ENCODE measurements at regions not wholly inside any gene's neighbourhood (a gene's known extent, or its start where the extent isn't known, plus 50 kb on each side); places are given as distances from the start of the nearest gene placed in this dataset.
"Not testable (repeated sequence)": the region's sequence is repeated elsewhere in the genome, so short reads cannot be mapped to it uniquely, and the experiment has no call there.

DNA sequence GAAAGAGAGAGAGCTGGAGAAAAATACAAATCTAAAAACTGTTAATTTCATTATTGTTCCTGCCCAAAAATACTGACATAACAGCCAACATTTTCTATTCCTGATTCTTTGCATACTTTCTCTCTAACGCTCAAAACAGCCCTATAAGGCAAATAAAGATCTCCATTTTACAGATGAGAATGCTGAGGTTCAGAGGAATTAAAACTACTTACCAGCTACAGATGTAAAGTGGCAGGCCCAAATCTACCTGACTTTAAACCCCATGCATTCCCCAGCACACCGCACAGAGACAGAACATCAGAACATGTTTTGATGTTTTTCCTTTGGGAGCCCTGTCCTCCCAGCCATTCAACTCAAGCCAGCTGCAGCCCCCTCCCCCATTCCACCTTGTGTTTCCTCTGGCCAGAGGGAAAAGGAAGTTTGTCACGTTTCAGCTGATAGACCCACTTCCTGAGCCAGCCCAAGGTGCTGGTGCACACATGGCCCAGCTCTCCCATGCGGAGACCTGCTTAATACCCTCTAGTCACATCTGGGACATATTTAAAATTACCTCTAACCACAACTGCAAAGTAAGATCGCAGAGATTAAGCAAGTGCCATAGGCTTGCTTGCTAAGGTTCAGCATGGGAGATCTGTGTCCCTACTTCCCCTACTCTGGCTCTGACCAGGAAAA lies 133.1 kb upstream of the NFIA start:
- no peak for DNase-seq

DNA sequence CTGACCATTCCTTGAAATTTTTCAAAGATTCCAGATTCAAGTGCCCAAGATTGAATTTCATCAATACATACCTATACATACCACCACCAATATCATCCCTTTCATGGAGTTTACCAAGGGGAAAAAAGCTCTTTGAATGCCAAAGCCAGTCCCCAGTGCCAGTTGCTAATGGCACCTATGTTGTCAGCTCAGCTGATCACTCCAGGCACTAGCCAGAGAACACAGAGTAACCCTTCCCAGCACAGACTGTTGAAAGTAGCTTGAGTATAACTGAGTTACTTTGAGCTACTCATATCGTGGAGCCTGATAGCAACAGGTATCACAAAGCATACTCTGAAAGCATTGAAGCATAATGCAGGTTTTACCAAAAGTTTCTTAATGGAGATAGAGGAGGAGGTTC lies 133.9 kb upstream of the NFIA start:
- no peak for DNase-seq

DNA sequence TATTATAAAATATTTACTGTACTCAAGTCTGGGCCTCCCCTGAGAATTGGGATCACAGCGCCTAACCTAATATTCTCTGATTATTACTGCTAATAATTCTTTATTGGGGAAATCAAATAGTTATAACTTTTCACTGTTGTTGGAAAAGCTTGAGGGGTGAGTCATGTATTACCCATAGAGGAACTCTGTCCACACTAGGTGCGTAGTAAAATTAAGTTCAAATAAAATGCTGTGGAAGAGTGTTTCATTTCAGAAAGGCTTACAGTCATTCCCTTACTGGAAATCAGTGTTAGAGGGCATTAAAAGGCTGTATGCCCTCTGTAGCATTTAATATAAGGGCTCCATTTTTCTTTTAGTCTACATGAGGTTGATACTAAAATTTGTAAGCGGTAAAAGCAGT lies 135.0 kb upstream of the NFIA start:
- no peak for DNase-seq

DNA sequence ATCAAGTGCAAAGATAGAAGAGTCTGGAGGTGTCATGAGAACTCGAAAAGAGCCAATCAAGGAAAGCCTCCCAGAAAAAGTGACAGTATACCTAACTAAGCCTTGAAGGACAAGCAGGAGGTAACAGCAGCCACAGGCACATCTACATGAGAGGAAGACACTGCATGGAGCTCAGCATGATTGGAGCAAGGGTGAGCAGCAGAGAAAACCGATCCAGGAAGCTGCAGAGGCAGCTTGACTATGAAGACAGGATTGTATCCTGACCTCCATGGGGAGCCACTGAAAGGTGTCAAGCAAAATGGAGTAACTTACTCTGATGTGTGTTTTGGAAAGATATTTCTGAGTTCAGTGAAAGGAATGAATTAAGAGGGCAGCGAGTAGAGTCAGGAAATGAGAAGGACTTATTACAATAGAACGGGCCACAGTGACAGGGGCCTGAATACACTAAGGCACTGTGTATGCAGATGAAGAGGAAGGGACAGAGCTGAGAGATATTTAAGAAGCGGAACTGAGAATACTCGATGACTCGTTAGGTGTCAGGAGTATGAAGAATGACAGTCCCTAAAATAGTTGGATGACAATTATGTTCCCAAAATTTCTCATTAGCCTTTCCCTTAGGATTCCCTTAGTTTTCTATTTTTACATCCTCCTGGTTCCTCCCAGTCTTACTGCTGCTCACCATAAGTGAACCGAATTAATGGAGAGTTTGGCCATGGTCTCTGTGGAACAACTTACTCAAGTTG lies 139.3 kb upstream of the NFIA start:
- no peak for DNase-seq

DNA sequence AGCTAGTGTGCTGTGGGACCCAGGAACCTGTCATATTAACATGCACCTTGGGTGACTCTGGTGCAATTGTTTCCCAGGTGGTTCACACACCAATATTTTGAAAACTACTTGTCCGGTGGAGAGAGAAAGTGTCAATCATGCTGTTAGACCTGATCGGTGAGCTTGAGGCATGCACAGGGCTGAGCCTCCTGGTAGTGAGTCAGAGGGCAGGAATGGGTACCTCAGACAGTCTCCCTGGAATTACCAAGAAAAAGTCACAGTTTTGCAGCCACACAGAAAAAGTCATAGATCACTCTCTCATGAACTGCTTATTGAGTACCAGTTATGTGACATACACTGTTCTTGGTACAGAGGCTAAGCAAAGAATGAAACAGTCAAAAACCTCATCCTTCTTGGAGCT lies 140.1 kb upstream of the NFIA start:
- DNase-seq: no peak

DNA sequence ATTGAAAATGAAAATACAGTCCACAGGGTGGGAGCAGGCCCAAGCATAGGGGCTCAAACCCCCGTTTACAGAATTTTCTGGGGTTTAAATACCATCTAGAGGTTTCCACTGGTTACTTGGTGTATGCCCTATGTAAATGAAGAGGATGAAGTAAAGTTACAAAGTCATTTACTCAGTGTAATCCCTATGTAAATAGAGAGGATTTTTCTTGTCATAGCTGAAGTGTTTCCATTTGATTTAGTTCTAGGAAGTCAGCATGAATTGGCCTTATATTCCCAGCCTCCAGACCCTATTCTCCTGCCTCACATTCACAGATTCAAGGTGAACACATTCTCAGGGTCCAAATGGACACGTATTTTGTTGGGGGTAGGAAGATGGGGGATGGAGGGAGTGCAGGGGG lies 141.7 kb upstream of the NFIA start:
- not testable (repeated sequence) for DNase-seq

DNA sequence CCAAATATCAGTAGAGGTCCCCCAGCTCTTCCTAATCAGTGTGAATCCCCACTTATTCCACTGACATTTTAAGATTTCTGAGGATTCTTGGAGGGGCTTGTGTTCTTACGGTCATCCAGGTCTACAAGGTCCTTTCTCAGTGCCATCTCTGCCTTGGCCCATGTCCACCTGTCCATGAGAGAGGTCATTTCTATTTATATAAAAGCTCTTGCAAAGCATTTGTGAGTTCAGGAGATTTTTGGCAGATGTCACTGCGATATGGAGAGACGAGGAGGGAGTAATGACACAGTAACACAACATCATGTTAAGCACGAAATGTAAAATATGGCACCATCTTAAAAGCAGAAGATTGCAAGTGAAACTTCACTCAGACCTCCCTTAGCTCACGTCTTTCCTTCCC lies 144.6 kb upstream of the NFIA start:
- no peak for DNase-seq

DNA sequence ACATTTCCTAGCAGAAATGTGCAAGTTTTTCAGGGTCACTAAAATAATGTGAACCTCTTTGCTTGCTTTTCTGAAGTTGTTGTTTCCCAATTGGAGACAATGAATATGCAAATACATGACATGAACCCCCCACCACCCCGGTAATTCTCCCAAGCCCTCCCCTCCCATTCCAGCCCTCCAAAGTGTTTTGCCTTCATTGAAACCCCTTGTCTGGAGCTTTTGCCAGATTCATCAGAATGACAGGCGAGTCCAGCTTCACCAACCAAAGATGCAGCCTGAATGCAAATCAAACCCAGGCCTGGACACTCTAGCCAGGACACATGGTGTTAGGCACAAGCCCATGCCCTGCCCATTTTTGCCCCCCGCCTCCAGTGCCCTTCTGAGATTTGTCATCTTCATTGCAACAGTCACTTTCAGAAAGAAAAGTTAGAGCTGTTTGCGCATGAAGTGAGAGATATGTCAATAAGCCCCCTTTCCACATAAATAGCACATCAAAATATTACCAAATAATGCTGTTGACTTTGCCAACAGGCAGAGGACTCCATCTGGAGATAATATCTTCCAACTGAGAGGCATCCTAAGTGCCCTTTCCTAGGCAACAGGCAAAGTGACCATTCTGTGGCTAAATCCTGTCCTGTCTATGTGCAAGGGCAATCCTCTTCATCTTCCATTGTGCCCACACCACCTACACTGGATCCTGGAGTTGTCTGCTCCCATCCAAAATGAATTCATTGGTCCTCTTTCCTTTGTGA lies 145.6 kb upstream of the NFIA start:
- no peak for DNase-seq

DNA sequence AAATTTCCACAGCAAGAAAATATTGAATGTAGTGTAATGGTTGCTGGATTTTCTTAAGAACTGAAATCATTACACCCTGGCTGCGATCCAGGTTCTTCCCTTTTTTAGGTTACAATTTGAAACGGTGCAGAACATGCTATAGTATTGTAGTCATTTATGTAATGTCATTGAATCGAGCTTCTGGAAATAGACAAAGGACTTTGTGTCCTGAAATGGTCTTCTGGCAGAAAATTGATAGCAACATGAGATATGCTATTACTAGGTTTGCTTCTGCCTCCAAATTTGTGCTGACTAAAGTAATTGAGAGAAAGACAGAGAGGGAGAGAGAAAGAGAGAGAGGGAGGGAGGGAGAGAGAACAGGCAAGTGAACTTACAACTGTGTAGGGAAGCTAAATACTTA lies 146.2 kb upstream of the NFIA start:
- peak; percentile 50 for DNase-seq

DNA sequence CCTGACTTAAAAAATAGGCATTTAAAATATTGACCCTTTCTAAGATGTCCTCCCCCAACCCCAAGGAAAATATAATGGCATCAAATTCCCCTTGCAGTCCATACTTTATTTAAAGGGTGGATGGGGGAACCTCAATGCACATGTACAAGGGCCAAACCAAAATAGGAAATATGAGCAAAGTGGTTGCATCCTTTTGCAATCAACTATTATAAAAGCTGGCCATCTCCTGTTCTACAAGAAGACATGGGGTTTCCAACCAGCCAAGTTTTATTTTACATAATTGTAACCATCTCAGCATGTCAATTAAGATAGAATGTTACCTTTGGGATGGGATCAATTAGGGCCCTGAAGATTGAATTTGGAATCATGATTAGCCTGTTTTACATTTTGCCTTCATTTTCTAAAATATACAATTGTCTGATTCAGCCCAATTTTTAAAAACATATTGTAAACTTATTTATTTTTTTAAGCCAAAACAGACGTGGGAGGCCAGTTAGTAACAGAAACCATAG lies 146.7 kb upstream of the NFIA start:
- DNase-seq: peak; percentile 26

DNA sequence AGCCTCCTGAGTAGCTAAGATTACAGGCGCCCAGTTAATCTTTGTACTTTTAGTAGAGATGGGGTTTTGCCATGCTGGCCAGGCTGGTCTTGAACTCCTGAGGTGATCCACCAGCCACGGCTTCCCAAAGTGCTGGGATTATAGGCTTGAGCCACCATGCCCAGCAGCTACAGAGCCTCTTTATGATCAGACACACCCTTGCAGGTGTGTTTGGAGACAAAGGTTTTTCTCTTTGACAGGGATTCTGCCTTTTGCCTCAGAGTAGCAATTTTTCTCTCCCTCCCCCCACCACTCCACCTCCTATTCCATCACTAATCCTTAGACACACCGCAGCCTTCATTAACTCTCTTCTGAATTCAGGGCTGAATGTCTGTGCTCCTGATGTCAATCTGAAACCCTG lies 152.2 kb upstream of the NFIA start:
- DNase-seq: no peak

DNA sequence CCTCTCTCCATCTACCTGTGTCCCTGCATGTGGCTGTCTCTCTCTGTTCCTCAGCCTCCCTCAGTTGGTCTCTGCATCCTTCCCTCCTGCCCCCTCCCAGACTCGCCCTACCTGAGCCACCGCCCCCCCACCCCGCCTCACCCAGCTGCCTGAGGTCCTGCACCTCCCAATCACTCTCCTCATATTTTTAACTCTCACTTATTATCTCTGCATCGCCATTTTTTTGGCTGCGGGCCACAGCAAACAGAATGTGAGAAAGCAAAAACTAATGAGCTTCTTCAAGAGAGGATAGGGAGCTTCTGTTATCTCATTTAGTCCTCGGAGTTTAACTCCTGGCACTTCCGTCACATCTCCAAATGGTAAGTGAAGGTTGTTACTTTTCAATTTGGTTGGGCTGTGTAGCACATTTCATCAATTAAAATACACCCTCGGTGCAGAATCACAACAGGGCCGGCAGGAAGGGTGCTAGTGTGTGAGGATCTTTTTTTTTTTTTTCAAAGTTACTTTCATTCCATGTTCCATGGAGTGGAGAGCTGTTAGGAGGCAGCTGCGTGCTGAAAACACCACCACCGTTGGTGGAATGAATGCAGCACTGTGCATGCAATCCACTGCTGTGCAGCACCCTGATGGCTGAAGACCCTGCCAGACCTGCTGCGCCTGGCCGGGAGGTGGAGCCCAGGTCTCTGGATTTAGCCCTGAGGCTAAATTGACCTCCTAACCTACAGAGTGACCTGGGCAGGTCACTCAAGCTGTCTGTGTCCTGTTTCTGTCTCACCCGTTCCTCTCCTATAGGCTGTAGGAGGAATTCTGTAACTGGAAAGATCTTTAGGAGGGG lies 157.2 kb upstream of the NFIA start:
- peak; percentile 89 for DNase-seq

DNA sequence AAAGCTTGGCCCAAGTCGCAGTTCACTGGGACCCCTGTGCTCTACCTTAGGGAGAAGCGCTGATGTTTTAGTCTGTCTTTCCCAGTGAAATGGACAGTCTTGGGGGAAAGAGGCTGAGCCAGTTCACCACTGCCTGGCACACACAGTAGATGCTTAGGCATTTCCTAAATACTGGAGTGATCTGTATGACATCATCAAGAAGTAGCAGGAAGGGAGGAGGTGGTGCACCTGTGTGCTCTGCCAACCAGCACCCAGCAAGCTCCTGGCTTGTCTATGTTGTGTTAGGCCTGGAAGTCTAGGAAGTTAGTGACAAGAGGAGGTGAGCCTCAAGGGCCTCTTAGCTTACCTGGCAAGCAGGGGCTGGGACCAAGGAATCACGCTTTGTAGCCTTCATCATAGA lies 158.2 kb upstream of the NFIA start:
- no peak for DNase-seq

DNA sequence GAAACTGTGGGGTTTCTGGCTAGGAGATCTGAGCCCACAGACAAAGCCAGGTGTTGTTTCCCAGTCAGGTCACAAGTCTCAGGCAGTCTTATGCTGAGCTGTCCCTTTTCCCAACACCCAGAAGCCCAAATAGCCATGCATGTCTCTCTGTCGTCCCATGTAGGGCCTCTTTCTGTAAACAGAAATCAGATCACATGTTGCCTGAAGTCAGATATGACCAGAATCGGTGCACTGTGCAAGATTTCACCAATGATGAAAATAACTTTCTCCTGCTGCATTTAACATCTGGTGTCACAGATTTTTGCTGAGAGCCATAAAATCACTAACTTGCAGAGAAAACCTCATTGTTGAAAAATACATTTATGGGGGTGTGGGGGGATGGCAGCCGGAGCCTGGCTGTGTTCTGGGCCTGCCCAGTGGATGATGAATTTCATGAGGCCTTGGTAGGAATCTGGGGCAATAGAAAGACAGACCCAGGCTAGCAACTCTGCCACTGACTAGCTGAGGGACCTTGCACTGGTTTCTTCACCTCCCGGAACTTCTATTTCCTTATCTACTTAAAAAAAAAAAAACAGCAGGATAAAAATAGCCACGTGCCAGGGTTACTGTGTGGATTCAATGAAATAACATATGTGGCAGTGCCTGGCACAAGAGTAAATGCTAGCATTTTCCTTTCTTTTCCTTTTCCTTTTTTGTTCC lies 158.8 kb upstream of the NFIA start:
- DNase-seq: no peak

DNA sequence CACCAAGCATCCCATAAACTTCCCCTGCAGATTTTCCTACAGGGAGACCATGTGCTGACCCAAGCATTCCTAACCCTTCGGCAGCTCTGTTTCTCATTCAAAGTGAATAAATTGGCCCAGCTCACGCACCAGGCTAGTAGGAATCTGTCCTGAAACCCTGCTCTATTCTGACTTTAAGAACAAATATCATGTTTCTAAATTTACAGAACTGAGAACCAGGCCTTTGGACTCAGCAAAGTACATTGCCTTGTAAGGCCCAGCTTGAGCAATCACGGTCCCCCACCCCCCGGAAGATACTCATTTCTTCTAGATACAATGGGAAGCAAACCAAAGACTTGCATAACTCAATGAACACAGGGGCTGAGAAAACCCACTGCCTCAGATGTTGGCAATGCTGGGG lies 160.1 kb upstream of the NFIA start:
- DNase-seq: no peak

DNA sequence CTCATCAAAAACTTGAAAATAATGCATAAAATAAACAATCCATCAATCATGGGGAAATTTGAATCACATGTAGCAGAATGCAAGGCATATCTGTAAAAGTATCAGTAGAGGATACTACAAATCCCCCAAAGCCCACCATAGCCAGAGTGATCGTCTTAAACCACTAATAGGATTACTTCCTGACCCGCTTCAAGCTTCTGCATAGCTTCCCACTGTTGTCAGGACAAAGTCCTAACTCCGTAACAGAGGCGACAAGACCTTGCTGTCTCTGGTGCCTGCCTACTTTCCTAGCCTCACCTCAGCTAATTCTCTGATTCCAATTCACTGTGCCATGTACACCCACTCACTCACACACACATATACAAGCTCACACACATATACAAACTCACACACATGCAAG lies 161.2 kb upstream of the NFIA start:
- DNase-seq: no peak

DNA sequence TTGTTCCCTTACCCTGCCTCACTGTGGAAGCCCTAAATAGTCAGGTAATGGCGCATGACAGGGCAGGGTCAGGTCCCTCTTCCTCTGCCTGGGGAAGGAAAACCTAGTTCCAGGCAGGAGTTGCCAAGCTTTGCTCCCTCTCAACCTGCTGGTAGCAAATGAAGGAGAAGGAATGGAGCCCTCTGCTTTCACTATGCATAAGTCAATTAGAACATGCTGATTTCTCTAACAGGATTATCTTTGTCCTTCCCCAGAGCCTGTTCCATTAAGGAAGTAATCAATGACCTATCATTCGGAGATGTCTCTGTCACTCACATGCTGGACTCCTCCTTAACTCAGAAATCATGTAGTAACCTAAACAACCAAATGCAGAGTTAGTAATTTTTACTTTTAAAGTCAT lies 161.8 kb upstream of the NFIA start:
- DNase-seq: no peak

DNA sequence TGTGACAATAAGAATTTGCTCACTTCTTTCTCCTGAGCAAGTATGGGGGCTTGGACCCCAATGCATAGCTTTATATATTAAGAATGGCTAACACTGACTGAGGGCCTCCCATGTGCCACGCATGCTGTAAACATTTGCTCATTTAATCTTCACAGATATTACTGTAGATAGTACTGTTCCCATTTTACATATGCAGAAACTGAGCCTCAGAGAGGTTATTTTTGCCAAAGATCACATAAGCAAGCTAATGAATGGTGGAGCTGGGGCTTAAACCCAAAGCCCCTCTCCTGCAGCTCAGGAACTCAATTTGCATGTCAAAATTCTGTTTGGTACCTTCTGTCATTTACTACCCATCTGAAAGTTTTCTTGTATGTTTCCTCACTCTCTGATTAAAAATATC lies 163.5 kb upstream of the NFIA start:
- no peak for DNase-seq

DNA sequence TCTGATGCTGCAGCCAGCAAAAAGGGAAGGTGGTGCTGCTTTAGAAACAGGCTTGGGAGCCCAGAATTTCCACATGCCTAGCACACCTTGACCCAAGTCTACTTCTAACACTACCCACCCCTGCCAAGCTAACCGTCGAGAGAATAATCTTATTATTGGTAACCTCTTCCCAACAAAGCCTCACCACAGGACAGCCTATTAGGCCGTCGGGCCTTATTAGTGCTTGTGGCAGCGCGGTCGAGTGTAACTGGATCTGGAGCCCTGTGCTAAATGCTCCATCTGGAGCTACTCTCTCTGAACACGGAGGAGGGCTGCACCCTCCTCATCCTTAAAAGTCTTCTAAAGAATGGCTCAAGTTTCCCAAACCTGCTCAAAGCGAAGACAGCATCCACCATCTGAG lies 165.5 kb upstream of the NFIA start:
- DNase-seq: no peak

DNA sequence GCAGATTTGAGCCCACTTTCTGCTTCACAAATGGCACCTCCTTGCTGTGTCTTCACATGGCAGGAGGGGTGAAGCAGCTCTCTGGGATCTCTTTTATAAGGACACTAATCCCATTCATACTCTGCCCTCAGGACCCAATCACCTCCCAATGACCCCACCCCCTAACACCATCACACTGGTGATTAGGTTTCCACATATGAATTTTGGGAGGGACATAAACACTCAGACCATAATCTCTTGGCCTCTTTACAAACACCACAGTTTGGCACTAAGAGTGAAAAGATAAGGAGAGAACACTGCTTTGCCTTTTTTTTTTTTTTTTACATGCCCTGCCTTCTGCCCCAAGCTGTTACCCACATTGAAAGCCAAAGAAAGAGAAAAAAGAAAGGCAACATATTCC lies 166.2 kb upstream of the NFIA start:
- DNase-seq: no peak

DNA sequence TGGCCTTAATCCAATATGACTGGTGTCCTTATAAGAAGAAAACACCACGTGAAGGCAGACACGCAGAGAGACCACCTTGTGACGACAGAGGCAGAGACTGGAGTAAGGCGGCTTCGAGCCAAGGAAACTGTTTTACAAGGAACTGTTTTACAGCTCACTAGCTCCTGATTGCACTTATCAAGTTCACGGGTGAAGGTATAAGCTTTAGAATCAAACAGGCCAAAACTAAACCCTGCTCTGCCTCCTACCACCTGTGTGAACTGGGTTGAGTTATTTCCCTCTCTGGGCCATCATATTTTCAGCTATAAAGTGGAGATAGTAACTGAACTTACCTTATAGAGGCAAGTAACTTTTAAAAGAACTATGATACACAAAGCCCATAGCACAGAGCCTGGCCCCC lies 166.9 kb upstream of the NFIA start:
- no peak for DNase-seq

DNA sequence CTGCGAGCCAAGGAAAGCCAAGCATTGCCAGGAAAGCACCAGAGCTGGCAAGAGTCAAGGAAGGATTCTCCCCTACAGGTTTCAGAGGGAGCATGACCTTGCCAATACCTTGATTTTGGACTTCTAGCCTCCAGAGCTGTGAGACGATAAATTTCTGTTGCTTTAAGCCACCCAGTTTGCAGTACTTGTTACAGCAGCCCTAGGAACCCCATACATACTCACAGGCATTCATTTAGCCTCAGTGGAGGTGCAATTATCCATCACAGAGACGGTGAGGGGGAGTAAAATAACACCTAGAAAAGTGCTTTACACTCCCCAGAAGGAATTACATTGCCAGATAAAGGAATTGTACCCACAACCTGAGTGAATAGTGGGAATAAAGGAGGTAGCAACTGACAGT lies 167.4 kb upstream of the NFIA start:
- DNase-seq: no peak

All from NCI-H1105 treated with DMSO at 0.1 percent for 48 hours (cell line).